A549 (cell line): ENCODE measurements at regions not wholly inside any gene's neighbourhood (a gene's known extent, or its start where the extent isn't known, plus 50 kb on each side); places are given as distances from the start of the nearest gene placed in this dataset.

Experiments used
- ATAC-seq, 2 experiments: fragments of 200-7000 bp in 1 of 2; fragments of >200 bp in 1 of 2; cut with Nextera tagmentation in 1 of 2; cut with Tn5 transposase in 1 of 2; 3 replicates each; pipeline versions ENCODE4 v1.8.0 to v1.9.1; 2018 to 2020; ENCODE audit warnings: mild to moderate bottlenecking in 1 of 2, moderate library complexity in 1 of 2
- CTCF ChIA-PET: fragments of 300-600 bp; sonication (Branson Sonifier 250); formaldehyde crosslinking; extraction: SDS; loops from one replicate; lab custom pipeline; 2021; ENCODE audit warnings: antibody characterized with exemption, inconsistent platforms; lab: Yijun Ruan, JAX
- POLR2A ChIA-PET: fragments of 350-600 bp; formaldehyde crosslinking; extraction: SDS; loops from one replicate; lab custom pipeline; 2021; ENCODE audit warnings: antibody characterized with exemption, inconsistent platforms; lab: Yijun Ruan, JAX
- DNase-seq, 2 experiments: peaks; one replicate each; pipeline versions ENCODE4 v3.0.0 to v3.0.0-alpha.2; 2011 to 2016; ENCODE audit warnings: low read depth in 1 of 2, low spot score in 1 of 2
- FAIRE-seq: peaks from 2 replicates; lab custom pipeline; 2011; peaks lifted over from hg19 to GRCh38; lab: Jason Lieb, UNC
- H3K27ac ChIP-seq, 2 experiments: fragments of >200 bp; sonication (Bioruptor Twin); formaldehyde crosslinking; 3 replicates each; pipeline ENCODE4 v1.5.1; 2016 to 2017
- H3K4me1 ChIP-seq: fragments of >200 bp; sonication (Bioruptor Twin); formaldehyde crosslinking; 3 replicates; pipeline ENCODE4 v1.6.1; 2016
- H3K4me2 ChIP-seq: fragments of >200 bp; sonication (Bioruptor Twin); formaldehyde crosslinking; 3 replicates; pipeline ENCODE4 v1.6.1; 2016
- H3K4me3 ChIP-seq: fragments of >200 bp; sonication (Bioruptor Twin); formaldehyde crosslinking; 3 replicates; pipeline ENCODE4 v1.5.1; 2016
- H3K9me3 ChIP-seq: fragments of >200 bp; sonication (Bioruptor Twin); formaldehyde crosslinking; 3 replicates; pipeline ENCODE4 v1.6.1; 2016
- ATOH8 ChIP-seq: fragments of 250-450 bp; sonication (Bioruptor Pico); IDR thresholded peaks from 2 replicates; pipeline ENCODE4 v1.5.0; 2020; ENCODE audit warnings: low read depth, mild to moderate bottlenecking, moderate library complexity
- CBX8 ChIP-seq: fragments of 200-600 bp; sonication (generic); IDR thresholded peaks from 2 replicates; pipeline ENCODE4 v1.6.1; 2016
- EHF ChIP-seq: fragments of 250-450 bp; sonication (Bioruptor Pico); IDR thresholded peaks from 2 replicates; pipeline ENCODE4 v1.5.0; 2020; ENCODE audit warnings: mild to moderate bottlenecking
- EP300 ChIP-seq, 2 experiments: fragments of >200 bp; sonication (Bioruptor Twin); formaldehyde crosslinking; IDR thresholded peaks; 2 replicates in 1 of 2; 3 replicates in 1 of 2; pipeline ENCODE4 v1.6.1; 2016 to 2017
- FOSB ChIP-seq: fragments of 250-450 bp; sonication (Bioruptor Pico); IDR thresholded peaks from 2 replicates; pipeline ENCODE4 v1.5.0; 2020; ENCODE audit warnings: mild to moderate bottlenecking, moderate library complexity
- FOSL2 ChIP-seq, 2 experiments: fragments of 450-650 bp in 1 of 2; fragments of >200 bp in 1 of 2; sonication (Bioruptor Twin) in 1 of 2; formaldehyde crosslinking; IDR thresholded peaks; 2 replicates each; pipeline versions ENCODE4 v1.5.0 to v1.6.1; 2016 to 2020; ENCODE audit warnings: mild to moderate bottlenecking in 1 of 2, moderate library complexity in 1 of 2
- HOXB5 ChIP-seq: fragments of 250-450 bp; sonication (Bioruptor Pico); IDR thresholded peaks from 2 replicates; pipeline ENCODE4 v1.5.0; 2020; ENCODE audit warnings: mild to moderate bottlenecking, moderate library complexity
- JUN ChIP-seq, 2 experiments: fragments of >200 bp; sonication (Bioruptor Twin); formaldehyde crosslinking; IDR thresholded peaks; 2 replicates in 1 of 2; 3 replicates in 1 of 2; pipeline ENCODE4 v1.6.1; 2016 to 2017
- KDM1A ChIP-seq: fragments of 200-600 bp; sonication (generic); IDR thresholded peaks from 2 replicates; pipeline ENCODE4 v1.6.1; 2016; ENCODE audit warnings: low read depth, mild to moderate bottlenecking
- KDM5A ChIP-seq: fragments of 200-600 bp; sonication (generic); IDR thresholded peaks from 2 replicates; pipeline ENCODE4 v1.6.1; 2016; ENCODE audit warnings: antibody characterized with exemption, mild to moderate bottlenecking
- MAFK ChIP-seq: fragments of 450-650 bp; IDR thresholded peaks from 2 replicates; pipeline ENCODE4 v1.6.1; 2014; ENCODE audit not compliant: partially characterized antibody
- NPAS2 ChIP-seq: fragments of 250-450 bp; sonication (Bioruptor Pico); IDR thresholded peaks from 2 replicates; pipeline ENCODE4 v1.8.0; 2022; ENCODE audit warnings: mild to moderate bottlenecking, moderate library complexity, borderline replicate concordance
- POLR2AphosphoS2 ChIP-seq: conservative IDR thresholded peaks from 2 replicates; pipeline ENCODE4 v1.6.1; 2012; ENCODE audit warnings: low read length, improper control_type of control experiment, inconsistent platforms
- RCOR1 ChIP-seq: fragments of 150-350 bp; IDR thresholded peaks from 2 replicates; pipeline ENCODE4 v1.6.1; 2014; ENCODE audit warnings: antibody characterized with exemption, low read length, low read depth
- ZSCAN20 ChIP-seq: fragments of 250-450 bp; sonication (Bioruptor Pico); IDR thresholded peaks from 2 replicates; pipeline ENCODE4 v1.8.0; 2022; ENCODE audit warnings: mild to moderate bottlenecking, moderate library complexity
- WGBS: methylation state at CpG from one replicate; pipeline ENCODE4 v1.1.6; 2017; ENCODE audit errors: missing lambda C conversion rate; 5-methylcytosine and 5-hydroxymethylcytosine counted together
- small RNA-seq, 6 experiments: library from RNA; depleted of rRNA; stranded (forward); fragments of <200 nt; gene quantifications; one replicate each; pipeline ENCODE3, GENCODE V24; 2012

- no peak for FAIRE-seq
- WGBS, result 45% methylated on average over 3 of the region's 3 CpGs
- Histone ChIP-seq H3K4me3 (no peak overlapping the region), H3K9me3 (no peaks in the 10 kb centered on the region), H3K4me1 (no peaks in the 10 kb centered on the region), H3K27ac (no peak overlapping the region), H3K4me2 (no peak overlapping the region)
- no peak for DNase-seq
- POLR2A ChIA-PET, result no interaction called here
- CTCF ChIA-PET, result interaction anchor here (1.3 kb wide), 1 partner anchor 52 kb away, joined by 5 read pairs; no protein-coding TSS in a partner anchor
- TF ChIP-seq EP300 (IDR thresholded peaks at IDR 0.05) (no peak), MAFK (no peak)
- ATAC-seq, result no peak
Observed at GRCh38 chr1:117810553-117810952, 118.9 kb downstream of the GDAP2 start.

GRCh38 chr1:117812869-117813511 lies 116.4 kb downstream of the GDAP2 start:
- ChIA-PET POLR2A (no interaction called here), CTCF (no interaction called here)
- H3K4me2 ChIP-seq, result no peak overlapping the region
- FAIRE-seq (no peak), DNase-seq (no peak), ATAC-seq (no peak)
- H3K27ac ChIP-seq, result no peak overlapping the region
- H3K4me3 ChIP-seq, result no peak overlapping the region
- no peaks in the 10 kb centered on the region for H3K9me3 ChIP-seq
- TF ChIP-seq JUN (IDR thresholded peaks at IDR 0.05), result no peak
- no peak for TF ChIP-seq FOSB
- no peak for TF ChIP-seq CBX8
- TF ChIP-seq MAFK, result no peak
- no peak for TF ChIP-seq FOSL2 (IDR thresholded peaks at IDR 0.05)
- no peak for TF ChIP-seq FOSL2 (CRISPR knock-in tag; IDR thresholded peaks at IDR 0.05)
- TF ChIP-seq POLR2AphosphoS2, result no peak
- no peak for TF ChIP-seq EHF (CRISPR knock-in tag)
- no peak for TF ChIP-seq ATOH8 (CRISPR knock-in tag)
- no peak for TF ChIP-seq KDM1A
- TF ChIP-seq RCOR1, result no peak
- no peak for TF ChIP-seq ZSCAN20 (CRISPR knock-in tag)
- TF ChIP-seq KDM5A, result no peak
- no peak for TF ChIP-seq HOXB5 (CRISPR knock-in tag)
- TF ChIP-seq NPAS2 (CRISPR knock-in tag), result no peak
- 0% methylated on average over 1 of the region's 1 CpG for WGBS
- H3K4me1 ChIP-seq, result no peaks in the 10 kb centered on the region

Small RNA genes in the stretch of these regions (small RNA-seq; reads per million reads assigned to genes)
- gene AL390877.1 (0 reads per million in 6 experiments), gene RF00561 (0 reads per million in 6 experiments)
